Vagina (tissue), 2 donors: ENCODE measurements at regions not wholly inside any gene's neighbourhood (a gene's known extent, or its start where the extent isn't known, plus 50 kb on each side); places are given as distances from the start of the nearest gene placed in this dataset.

Source experiments
- POLR2A ChIP-seq, 2 donors: fragments of 450-650 bp; IDR thresholded peaks; one replicate each; pipeline ENCODE4 v1.6.1; 2017; ENCODE audit warnings: antibody characterized with exemption in 2 of 2, mild to moderate bottlenecking in 2 of 2, moderate library complexity in 2 of 2
- TF ChIP-seq, protein P1 (sequence below), 3 experiments: fragments of 450-650 bp in 2 of 3; fragments of 200-600 bp in 1 of 3; sonication (generic) in 1 of 3; IDR thresholded peaks; one replicate each; pipeline ENCODE4 v1.5.1; 2017 to 2019; ENCODE audit warnings: antibody characterized with exemption in 3 of 3, mild to moderate bottlenecking in 2 of 3, moderate library complexity in 2 of 3

DNA sequence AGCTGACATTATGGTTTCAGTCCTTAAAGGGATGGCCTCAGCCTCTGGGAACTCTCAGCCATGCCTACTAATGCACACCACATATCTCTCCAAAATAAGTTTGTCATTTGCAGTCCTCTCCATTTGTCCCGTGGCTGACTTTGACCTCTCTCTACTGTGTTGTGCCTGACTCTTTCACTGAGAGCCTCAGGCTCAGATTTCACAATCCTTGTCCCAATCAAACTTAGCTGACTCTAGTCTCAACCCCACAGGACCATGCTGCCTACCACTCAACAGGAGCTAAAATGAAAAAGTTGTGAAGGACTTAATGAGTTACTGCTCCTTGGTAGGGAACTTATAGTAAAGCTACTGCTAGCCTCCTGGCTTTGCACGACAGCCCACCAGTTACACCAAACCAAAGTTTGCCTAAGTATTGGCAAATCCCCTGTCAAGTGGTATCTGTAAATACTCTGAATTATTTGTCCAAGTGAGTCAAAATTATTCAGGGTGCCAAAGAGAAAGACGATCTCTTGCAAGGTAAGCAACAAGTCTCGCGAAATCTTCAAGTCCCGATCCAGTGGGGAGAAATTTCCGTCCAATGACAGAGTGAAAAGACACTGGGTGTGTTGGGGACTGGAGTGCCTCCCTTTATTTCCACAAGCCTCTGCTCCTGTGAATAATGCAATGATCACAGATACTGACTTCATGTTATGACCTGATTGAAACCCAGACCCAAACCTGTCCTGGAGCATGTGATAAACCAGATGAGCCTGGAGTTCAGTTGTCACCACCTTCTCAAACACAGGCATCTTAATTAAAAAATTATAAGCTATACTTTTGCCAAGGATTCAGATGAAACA lies 124.4 kb upstream of the FOXQ1 start:
- no peak for TF ChIP-seq POLR2A (IDR thresholded peaks at IDR 0.05)
- TF ChIP-seq, protein P1, sequence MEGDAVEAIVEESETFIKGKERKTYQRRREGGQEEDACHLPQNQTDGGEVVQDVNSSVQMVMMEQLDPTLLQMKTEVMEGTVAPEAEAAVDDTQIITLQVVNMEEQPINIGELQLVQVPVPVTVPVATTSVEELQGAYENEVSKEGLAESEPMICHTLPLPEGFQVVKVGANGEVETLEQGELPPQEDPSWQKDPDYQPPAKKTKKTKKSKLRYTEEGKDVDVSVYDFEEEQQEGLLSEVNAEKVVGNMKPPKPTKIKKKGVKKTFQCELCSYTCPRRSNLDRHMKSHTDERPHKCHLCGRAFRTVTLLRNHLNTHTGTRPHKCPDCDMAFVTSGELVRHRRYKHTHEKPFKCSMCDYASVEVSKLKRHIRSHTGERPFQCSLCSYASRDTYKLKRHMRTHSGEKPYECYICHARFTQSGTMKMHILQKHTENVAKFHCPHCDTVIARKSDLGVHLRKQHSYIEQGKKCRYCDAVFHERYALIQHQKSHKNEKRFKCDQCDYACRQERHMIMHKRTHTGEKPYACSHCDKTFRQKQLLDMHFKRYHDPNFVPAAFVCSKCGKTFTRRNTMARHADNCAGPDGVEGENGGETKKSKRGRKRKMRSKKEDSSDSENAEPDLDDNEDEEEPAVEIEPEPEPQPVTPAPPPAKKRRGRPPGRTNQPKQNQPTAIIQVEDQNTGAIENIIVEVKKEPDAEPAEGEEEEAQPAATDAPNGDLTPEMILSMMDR (IDR thresholded peaks at IDR 0.05): no peak
